ENCODE measurements at regions not wholly inside any gene's neighbourhood (a gene's known extent, or its start where the extent isn't known, plus 50 kb on each side); places are given as distances from the start of the nearest gene placed in this dataset.

DNA sequence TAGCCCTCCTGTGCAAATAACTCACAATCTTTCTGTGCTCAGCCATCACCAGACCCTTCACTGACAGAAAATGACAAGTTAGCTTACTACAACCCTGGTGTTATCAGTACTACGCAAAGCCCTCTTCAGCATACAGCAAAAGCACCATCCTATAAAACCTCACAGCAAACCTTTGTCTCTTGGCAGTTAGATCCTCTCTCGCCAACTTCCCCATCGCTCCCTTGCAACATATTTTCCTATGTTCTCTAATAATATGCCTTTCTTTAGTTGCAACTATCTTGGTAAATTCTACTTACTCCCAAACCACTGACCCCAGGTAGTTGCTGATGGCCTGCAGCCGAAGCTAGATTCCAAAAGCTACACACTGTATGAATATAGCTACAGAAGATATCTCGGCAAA lies 856.9 kb upstream of the FRG1 start:
- TF ChIP-seq, protein P1, sequence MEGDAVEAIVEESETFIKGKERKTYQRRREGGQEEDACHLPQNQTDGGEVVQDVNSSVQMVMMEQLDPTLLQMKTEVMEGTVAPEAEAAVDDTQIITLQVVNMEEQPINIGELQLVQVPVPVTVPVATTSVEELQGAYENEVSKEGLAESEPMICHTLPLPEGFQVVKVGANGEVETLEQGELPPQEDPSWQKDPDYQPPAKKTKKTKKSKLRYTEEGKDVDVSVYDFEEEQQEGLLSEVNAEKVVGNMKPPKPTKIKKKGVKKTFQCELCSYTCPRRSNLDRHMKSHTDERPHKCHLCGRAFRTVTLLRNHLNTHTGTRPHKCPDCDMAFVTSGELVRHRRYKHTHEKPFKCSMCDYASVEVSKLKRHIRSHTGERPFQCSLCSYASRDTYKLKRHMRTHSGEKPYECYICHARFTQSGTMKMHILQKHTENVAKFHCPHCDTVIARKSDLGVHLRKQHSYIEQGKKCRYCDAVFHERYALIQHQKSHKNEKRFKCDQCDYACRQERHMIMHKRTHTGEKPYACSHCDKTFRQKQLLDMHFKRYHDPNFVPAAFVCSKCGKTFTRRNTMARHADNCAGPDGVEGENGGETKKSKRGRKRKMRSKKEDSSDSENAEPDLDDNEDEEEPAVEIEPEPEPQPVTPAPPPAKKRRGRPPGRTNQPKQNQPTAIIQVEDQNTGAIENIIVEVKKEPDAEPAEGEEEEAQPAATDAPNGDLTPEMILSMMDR (IDR thresholded peaks at IDR 0.05; ENCODE audit: low read depth, low read length, missing control alignments) = no peak
- no peak for DNase-seq (ENCODE audit: low read depth)
- H3K4me3 ChIP-seq (ENCODE audit: low read depth, low read length) = no peak overlapping the region

GRCh38 chr4:189084671-189085070 lies 856.0 kb upstream of the FRG1 start:
- no peak overlapping the region for H3K4me3 ChIP-seq (ENCODE audit: low read depth, low read length)
- TF ChIP-seq, protein P1 (IDR thresholded peaks at IDR 0.05; ENCODE audit: low read depth, low read length, missing control alignments) = no peak
- DNase-seq (ENCODE audit: low read depth) = no peak

- DNase-seq (ENCODE audit: low read depth) = no peak
- TF ChIP-seq, protein P1 (IDR thresholded peaks at IDR 0.05; ENCODE audit: low read depth, low read length, missing control alignments) = no peak
- H3K4me3 ChIP-seq (ENCODE audit: low read depth, low read length) = no peak overlapping the region
These were observed 852.7 kb upstream of the FRG1 start for GRCh38 chr4:189087971-189088370.

DNA sequence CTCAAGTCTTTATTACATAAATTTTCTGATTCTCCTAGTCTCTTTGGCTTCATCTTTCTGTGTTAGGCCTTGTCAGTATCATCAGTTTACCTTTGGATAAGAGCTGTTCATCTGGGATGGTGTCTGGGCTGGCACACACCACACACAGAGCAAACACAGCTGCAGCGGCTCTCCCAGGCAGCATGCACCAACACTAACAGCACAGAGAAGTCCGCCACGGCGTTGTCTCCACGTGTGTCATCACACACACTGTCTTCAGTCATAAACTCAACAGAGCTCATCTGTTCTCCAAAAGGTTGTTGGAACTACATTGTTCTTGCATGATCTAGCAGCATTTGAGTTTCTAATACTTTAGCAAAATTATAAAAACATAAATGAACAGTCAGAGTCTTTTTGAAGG lies 851.9 kb upstream of the FRG1 start:
- TF ChIP-seq, protein P1 (IDR thresholded peaks at IDR 0.05; ENCODE audit: low read depth, low read length, missing control alignments) = no peak
- DNase-seq (ENCODE audit: low read depth) = no peak
- no peak overlapping the region for H3K4me3 ChIP-seq (ENCODE audit: low read depth, low read length)

DNA sequence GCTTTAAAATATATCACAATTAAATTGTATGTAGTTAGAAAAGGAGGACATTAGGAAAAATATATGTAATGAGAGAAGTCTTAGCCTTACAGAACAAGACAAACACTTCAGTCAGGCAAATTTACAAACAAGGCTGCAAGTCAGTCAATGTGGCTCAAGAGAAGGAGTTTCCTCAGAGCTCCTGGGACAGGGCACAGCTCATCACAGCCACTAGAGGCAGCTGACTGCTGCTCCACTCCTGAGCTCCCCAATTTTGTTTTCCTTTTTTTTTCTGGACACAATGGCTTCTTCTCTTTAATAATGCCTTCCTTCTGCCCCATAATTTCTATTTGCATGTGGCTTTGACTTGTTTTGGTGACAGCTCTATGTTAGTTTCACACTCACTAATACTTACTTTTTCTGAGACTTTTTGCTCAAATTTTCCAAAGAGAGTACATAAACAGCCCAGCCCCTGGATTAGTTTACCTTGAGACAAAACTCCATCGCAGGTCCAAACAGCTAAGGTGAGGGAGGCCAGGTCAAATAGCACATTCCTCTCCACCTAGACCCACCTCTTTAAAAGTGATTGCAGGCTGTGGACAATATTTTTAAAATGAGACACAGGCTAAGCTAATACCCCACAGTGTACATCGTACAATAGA lies 850.4 kb upstream of the FRG1 start:
- TF ChIP-seq, protein P1 (IDR thresholded peaks at IDR 0.05; ENCODE audit: low read depth, low read length, missing control alignments) = no peak
- no peak for DNase-seq (ENCODE audit: low read depth)
- H3K4me3 ChIP-seq (ENCODE audit: low read depth, low read length) = no peak overlapping the region

DNA sequence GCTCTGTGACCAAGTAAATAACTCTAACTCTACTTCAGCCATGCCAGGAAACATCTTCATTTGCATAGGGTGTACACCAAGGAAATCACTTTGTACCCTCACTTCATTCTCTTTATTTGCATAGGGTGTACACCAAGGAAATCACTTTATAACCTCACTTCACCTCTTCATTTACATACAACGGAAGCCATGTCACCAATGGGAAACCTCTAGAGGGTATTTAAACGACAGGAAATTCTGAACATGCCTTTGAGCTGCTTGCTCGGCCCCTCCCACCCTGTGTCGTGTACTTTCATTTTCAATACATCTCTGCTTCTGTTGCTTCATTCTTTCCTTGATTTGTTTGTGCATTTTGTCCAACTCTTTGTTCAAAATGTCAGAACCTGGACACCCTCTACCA lies 848.1 kb upstream of the FRG1 start:
- DNase-seq (ENCODE audit: low read depth) = no peak
- no peak overlapping the region for H3K4me3 ChIP-seq (ENCODE audit: low read depth, low read length)
- TF ChIP-seq, protein P1 (IDR thresholded peaks at IDR 0.05; ENCODE audit: low read depth, low read length, missing control alignments) = no peak

- TF ChIP-seq, protein P1 (IDR thresholded peaks at IDR 0.05; ENCODE audit: low read depth, low read length, missing control alignments) = no peak
- no peak overlapping the region for H3K4me3 ChIP-seq (ENCODE audit: low read depth, low read length)
- no peak for DNase-seq (ENCODE audit: low read depth)
These were observed 844.6 kb upstream of the FRG1 start for GRCh38 chr4:189096108-189096507.

Data from GM12864 (cell line).